Liver (tissue), 8 donors: ENCODE measurements at regions not wholly inside any gene's neighbourhood (a gene's known extent, or its start where the extent isn't known, plus 50 kb on each side); places are given as distances from the start of the nearest gene placed in this dataset.

Source experiments
- DNase-seq: peaks from one replicate; pipeline ENCODE4 v3.0.0-alpha.2; 2017; ENCODE audit warnings: low spot score
- H3K27ac ChIP-seq, 2 donors: one replicate each; pipeline ENCODE4 v1.7.0; 2013; ENCODE audit warnings: inconsistent platforms in 2 of 2, low read length in 2 of 2, control low read depth in 1 of 2, low read depth in 1 of 2, mild to moderate bottlenecking in 1 of 2
- H3K27me3 ChIP-seq, 4 donors: one replicate each; pipeline versions ENCODE4 v1.6.1 to v1.7.0; 2013; ENCODE audit warnings: low read length in 3 of 4, inconsistent platforms in 1 of 4, mild to moderate bottlenecking in 1 of 4, moderate library complexity in 1 of 4; ENCODE audit not compliant: control insufficient read depth in 4 of 4, insufficient read depth in 4 of 4
- H3K36me3 ChIP-seq, 4 donors: one replicate each; pipeline versions ENCODE4 v1.6.1 to v1.7.0; 2013; ENCODE audit warnings: low read length in 3 of 4, mild to moderate bottlenecking in 3 of 4, low read depth in 1 of 4, moderate library complexity in 1 of 4; ENCODE audit not compliant: control insufficient read depth in 4 of 4, insufficient read depth in 3 of 4
- H3K4me1 ChIP-seq, 4 donors: one replicate each; pipeline versions ENCODE4 v1.6.1 to v1.7.0; 2013; ENCODE audit warnings: low read length in 3 of 4, mild to moderate bottlenecking in 3 of 4, moderate library complexity in 1 of 4; ENCODE audit not compliant: control insufficient read depth in 4 of 4, insufficient read depth in 4 of 4
- H3K4me3 ChIP-seq, 3 donors: one replicate each; pipeline versions ENCODE4 v1.6.1 to v1.7.0; 2013; ENCODE audit warnings: low read length in 3 of 3, control low read depth in 1 of 3, low read depth in 1 of 3, mild to moderate bottlenecking in 1 of 3
- H3K9ac ChIP-seq, 2 donors: one replicate each; pipeline ENCODE4 v1.7.0; 2013; ENCODE audit warnings: low read length in 2 of 2, mild to moderate bottlenecking in 2 of 2, moderate library complexity in 2 of 2, control low read depth in 1 of 2, low read depth in 1 of 2
- H3K9me3 ChIP-seq, 4 donors: one replicate each; pipeline versions ENCODE4 v1.6.1 to v1.7.0; 2013; ENCODE audit warnings: low read length in 3 of 4; ENCODE audit not compliant: control insufficient read depth in 4 of 4
- FOXA1 ChIP-seq: IDR thresholded peaks from 2 replicates; pipeline ENCODE4 v1.6.1; 2016; ENCODE audit warnings: antibody characterized with exemption
- FOXA2 ChIP-seq: IDR thresholded peaks from 2 replicates; pipeline ENCODE4 v1.6.1; 2016; ENCODE audit warnings: antibody characterized with exemption
- GABPA ChIP-seq, 2 donors: IDR thresholded peaks in 1 of 2; conservative IDR thresholded peaks in 1 of 2; 2 replicates each; pipeline ENCODE4 v1.6.1; 2016; ENCODE audit warnings: antibody characterized with exemption in 2 of 2, mild to moderate bottlenecking in 1 of 2, moderate library complexity in 1 of 2
- HNF4A ChIP-seq, 2 donors: conservative IDR thresholded peaks; 2 replicates each; pipeline ENCODE4 v1.6.1; 2016; ENCODE audit warnings: antibody characterized with exemption in 2 of 2, mild to moderate bottlenecking in 2 of 2
- NR2F2 ChIP-seq: IDR thresholded peaks from 2 replicates; pipeline ENCODE4 v1.6.1; 2016; ENCODE audit warnings: antibody characterized with exemption
- RAD21 ChIP-seq, 2 donors: IDR thresholded peaks; 2 replicates each; pipeline ENCODE4 v1.6.1; 2016; ENCODE audit warnings: antibody characterized with exemption in 2 of 2, mild to moderate bottlenecking in 2 of 2
- RXRA ChIP-seq, 2 donors: IDR thresholded peaks; 2 replicates each; pipeline ENCODE4 v1.6.1; 2017 to 2018; ENCODE audit warnings: antibody characterized with exemption in 2 of 2, mild to moderate bottlenecking in 1 of 2
- SP1 ChIP-seq: IDR thresholded peaks from 2 replicates; pipeline ENCODE4 v1.6.1; 2018; ENCODE audit warnings: antibody characterized with exemption, mild to moderate bottlenecking
- TAF1 ChIP-seq: conservative IDR thresholded peaks from 2 replicates; pipeline ENCODE4 v1.6.1; 2016; ENCODE audit warnings: antibody characterized with exemption, mild to moderate bottlenecking
- YY1 ChIP-seq: IDR thresholded peaks from 2 replicates; pipeline ENCODE4 v1.6.1; 2016; ENCODE audit warnings: antibody characterized with exemption, mild to moderate bottlenecking
- WGBS: extraction: QIAGEN DNeasy Blood & Tissue Kit; methylation state at CpG from one replicate; pipeline ENCODE4 v1.1.7; 2013; 5-methylcytosine and 5-hydroxymethylcytosine counted together
- TF ChIP-seq, protein P1 (sequence below): IDR thresholded peaks from 2 replicates; pipeline ENCODE4 v1.6.1; 2016; ENCODE audit warnings: antibody characterized with exemption
- TF ChIP-seq, protein P2 (sequence below): IDR thresholded peaks from 2 replicates; pipeline ENCODE4 v1.6.1; 2016; ENCODE audit warnings: antibody characterized with exemption
- TF ChIP-seq, protein P3 (sequence below): IDR thresholded peaks from 2 replicates; pipeline ENCODE4 v1.6.1; 2016; ENCODE audit warnings: antibody characterized with exemption, mild to moderate bottlenecking
- TF ChIP-seq, protein P4 (sequence below): fragments of 150-350 bp; IDR thresholded peaks from 2 replicates; pipeline ENCODE4 v1.5.1; 2017; ENCODE audit warnings: improper control_type of control experiment, low read depth, low read length; ENCODE audit not compliant: missing input control
- TF ChIP-seq, protein P5 (sequence below): IDR thresholded peaks from 2 replicates; pipeline ENCODE4 v1.6.1; 2016; ENCODE audit warnings: antibody characterized with exemption
- donor health status: healthy.
- donor health status: healthy.
- donor health status: healthy.
- donor health status: healthy.
- donor health status: healthy.

DNA sequence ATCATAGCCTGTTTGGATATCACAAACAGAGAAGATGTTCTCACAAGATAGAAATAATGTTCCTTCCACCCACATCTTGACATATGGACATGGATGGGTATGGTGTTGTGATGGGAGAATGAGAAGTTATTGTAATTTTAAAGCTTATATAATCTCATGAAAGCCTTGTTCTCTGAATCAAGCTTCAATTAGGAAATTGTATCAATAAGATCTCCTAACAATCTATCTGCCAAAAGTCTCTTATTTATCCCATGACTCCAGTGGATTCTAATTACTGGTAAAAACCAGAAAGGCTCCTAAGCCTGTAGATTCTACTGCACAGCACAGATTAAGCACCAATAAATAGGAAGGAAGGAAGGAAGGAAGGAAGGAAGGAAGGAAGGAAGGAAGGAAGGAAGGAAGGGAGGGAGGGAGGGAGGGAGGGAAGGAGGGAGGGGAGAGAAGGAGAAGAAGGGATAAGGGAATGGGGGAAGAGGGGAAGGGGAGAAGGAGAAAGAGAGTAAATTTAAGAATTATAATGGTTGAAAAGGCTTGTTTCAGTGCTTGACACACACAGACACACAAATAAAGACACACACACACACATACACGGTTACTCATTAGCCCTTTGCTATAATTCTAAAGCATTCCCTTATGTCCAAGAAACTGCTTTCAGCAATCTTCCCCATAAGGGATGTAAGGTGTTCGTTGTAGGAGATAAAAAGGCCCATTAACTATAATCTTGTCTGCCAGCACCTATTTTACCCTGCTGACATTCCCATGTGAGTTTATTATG is 258.0 kb upstream of the API5 start:
- Histone ChIP-seq H3K27me3 (peaks cover 0 to 4% (median 0%) of the 10 kb centered on the region in 4 donors), H3K9ac (no peak overlapping the region), H3K9me3 (no peaks in the 10 kb centered on the region), H3K36me3 (no peaks in the 10 kb centered on the region), H3K4me1 (no peaks in the 10 kb centered on the region), H3K27ac (no peak overlapping the region), H3K4me3 (no peak overlapping the region)
- no peak for TF ChIP-seq NR2F2
- no peak for TF ChIP-seq HNF4A (conservative IDR thresholded peaks at IDR 0.05)
- no peak for TF ChIP-seq RXRA (IDR thresholded peaks at IDR 0.05)
- no peak for TF ChIP-seq GABPA (IDR thresholded peaks at IDR 0.05 in 1 of 2, conservative IDR thresholded peaks at IDR 0.05 in 1 of 2)
- no peak for TF ChIP-seq YY1
- TF ChIP-seq RAD21 (IDR thresholded peaks at IDR 0.05) = no peak
- no peak for TF ChIP-seq FOXA2
- TF ChIP-seq FOXA1 = no peak
- TF ChIP-seq, protein P1, sequence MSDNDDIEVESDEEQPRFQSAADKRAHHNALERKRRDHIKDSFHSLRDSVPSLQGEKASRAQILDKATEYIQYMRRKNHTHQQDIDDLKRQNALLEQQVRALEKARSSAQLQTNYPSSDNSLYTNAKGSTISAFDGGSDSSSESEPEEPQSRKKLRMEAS = no peak
- TF ChIP-seq, protein P2, sequence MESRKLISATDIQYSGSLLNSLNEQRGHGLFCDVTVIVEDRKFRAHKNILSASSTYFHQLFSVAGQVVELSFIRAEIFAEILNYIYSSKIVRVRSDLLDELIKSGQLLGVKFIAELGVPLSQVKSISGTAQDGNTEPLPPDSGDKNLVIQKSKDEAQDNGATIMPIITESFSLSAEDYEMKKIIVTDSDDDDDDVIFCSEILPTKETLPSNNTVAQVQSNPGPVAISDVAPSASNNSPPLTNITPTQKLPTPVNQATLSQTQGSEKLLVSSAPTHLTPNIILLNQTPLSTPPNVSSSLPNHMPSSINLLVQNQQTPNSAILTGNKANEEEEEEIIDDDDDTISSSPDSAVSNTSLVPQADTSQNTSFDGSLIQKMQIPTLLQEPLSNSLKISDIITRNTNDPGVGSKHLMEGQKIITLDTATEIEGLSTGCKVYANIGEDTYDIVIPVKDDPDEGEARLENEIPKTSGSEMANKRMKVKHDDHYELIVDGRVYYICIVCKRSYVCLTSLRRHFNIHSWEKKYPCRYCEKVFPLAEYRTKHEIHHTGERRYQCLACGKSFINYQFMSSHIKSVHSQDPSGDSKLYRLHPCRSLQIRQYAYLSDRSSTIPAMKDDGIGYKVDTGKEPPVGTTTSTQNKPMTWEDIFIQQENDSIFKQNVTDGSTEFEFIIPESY = no peak
- TF ChIP-seq, protein P3, sequence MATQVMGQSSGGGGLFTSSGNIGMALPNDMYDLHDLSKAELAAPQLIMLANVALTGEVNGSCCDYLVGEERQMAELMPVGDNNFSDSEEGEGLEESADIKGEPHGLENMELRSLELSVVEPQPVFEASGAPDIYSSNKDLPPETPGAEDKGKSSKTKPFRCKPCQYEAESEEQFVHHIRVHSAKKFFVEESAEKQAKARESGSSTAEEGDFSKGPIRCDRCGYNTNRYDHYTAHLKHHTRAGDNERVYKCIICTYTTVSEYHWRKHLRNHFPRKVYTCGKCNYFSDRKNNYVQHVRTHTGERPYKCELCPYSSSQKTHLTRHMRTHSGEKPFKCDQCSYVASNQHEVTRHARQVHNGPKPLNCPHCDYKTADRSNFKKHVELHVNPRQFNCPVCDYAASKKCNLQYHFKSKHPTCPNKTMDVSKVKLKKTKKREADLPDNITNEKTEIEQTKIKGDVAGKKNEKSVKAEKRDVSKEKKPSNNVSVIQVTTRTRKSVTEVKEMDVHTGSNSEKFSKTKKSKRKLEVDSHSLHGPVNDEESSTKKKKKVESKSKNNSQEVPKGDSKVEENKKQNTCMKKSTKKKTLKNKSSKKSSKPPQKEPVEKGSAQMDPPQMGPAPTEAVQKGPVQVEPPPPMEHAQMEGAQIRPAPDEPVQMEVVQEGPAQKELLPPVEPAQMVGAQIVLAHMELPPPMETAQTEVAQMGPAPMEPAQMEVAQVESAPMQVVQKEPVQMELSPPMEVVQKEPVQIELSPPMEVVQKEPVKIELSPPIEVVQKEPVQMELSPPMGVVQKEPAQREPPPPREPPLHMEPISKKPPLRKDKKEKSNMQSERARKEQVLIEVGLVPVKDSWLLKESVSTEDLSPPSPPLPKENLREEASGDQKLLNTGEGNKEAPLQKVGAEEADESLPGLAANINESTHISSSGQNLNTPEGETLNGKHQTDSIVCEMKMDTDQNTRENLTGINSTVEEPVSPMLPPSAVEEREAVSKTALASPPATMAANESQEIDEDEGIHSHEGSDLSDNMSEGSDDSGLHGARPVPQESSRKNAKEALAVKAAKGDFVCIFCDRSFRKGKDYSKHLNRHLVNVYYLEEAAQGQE = no peak
- no peak for TF ChIP-seq TAF1
- TF ChIP-seq, protein P4, sequence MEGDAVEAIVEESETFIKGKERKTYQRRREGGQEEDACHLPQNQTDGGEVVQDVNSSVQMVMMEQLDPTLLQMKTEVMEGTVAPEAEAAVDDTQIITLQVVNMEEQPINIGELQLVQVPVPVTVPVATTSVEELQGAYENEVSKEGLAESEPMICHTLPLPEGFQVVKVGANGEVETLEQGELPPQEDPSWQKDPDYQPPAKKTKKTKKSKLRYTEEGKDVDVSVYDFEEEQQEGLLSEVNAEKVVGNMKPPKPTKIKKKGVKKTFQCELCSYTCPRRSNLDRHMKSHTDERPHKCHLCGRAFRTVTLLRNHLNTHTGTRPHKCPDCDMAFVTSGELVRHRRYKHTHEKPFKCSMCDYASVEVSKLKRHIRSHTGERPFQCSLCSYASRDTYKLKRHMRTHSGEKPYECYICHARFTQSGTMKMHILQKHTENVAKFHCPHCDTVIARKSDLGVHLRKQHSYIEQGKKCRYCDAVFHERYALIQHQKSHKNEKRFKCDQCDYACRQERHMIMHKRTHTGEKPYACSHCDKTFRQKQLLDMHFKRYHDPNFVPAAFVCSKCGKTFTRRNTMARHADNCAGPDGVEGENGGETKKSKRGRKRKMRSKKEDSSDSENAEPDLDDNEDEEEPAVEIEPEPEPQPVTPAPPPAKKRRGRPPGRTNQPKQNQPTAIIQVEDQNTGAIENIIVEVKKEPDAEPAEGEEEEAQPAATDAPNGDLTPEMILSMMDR = no peak
- TF ChIP-seq, protein P5, sequence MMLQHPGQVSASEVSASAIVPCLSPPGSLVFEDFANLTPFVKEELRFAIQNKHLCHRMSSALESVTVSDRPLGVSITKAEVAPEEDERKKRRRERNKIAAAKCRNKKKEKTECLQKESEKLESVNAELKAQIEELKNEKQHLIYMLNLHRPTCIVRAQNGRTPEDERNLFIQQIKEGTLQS = no peak
- TF ChIP-seq SP1 = no peak
- 48% methylated on average over 2 of the region's 2 CpGs for WGBS
- no peak for DNase-seq
